ENCODE measurements at regions not wholly inside any gene's neighbourhood (a gene's known extent, or its start where the extent isn't known, plus 50 kb on each side); places are given as distances from the start of the nearest gene placed in this dataset.

GRCh38 chr7:98474558-98474957 lies 73.7 kb upstream of the BAIAP2L1 start:
- no peak for TF ChIP-seq CTCF (conservative IDR thresholded peaks at IDR 0.05; ENCODE audit: low read depth, low read length)
- TF ChIP-seq EZH2 (IDR thresholded peaks at IDR 0.05; ENCODE audit: low read length, unreplicated experiment): no peak

Measured in PC-3 (cell line).